HL-60 (cell line): ENCODE measurements at regions not wholly inside any gene's neighbourhood (a gene's known extent, or its start where the extent isn't known, plus 50 kb on each side); places are given as distances from the start of the nearest gene placed in this dataset.

Experiments
- CTCF ChIP-seq: IDR thresholded peaks from one replicate; pipeline ENCODE4 v1.5.1; 2011; ENCODE audit warnings: low read length, control low read depth, inconsistent platforms; ENCODE audit not compliant: insufficient read depth
- GABPA ChIP-seq: IDR thresholded peaks from 2 replicates; pipeline ENCODE4 v1.6.1; 2012; ENCODE audit warnings: low read depth
- SPI1 ChIP-seq: IDR thresholded peaks from 2 replicates; pipeline ENCODE4 v1.6.1; 2012; ENCODE audit warnings: low read depth, mild to moderate bottlenecking, borderline replicate concordance
- TF ChIP-seq, protein P1 (sequence below): IDR thresholded peaks from 2 replicates; pipeline ENCODE4 v1.6.1; 2012; ENCODE audit warnings: low read depth; ENCODE audit not compliant: insufficient replicate concordance

DNA sequence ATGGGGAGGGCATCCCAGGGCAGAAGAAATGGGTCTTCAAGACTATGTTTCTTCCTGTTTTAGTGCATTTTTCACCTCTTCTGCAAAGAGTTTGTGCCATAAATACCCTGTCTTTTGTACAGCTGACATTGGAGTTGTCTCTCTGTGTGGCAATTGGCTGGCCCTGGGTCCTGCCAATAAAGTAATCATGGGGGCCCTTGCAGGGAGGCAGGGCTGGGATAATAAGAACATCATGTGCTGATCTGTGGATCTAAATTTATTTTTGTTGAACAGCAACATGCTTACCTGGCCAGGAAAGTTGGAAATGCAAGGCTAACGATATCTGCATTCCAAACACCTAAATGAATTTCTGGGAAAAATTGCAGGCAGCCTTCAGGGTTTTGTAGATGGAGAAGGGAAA lies 174.6 kb upstream of the GATB start:
- TF ChIP-seq CTCF (no peak), SPI1 (no peak), GABPA (no peak)
- TF ChIP-seq, protein P1, sequence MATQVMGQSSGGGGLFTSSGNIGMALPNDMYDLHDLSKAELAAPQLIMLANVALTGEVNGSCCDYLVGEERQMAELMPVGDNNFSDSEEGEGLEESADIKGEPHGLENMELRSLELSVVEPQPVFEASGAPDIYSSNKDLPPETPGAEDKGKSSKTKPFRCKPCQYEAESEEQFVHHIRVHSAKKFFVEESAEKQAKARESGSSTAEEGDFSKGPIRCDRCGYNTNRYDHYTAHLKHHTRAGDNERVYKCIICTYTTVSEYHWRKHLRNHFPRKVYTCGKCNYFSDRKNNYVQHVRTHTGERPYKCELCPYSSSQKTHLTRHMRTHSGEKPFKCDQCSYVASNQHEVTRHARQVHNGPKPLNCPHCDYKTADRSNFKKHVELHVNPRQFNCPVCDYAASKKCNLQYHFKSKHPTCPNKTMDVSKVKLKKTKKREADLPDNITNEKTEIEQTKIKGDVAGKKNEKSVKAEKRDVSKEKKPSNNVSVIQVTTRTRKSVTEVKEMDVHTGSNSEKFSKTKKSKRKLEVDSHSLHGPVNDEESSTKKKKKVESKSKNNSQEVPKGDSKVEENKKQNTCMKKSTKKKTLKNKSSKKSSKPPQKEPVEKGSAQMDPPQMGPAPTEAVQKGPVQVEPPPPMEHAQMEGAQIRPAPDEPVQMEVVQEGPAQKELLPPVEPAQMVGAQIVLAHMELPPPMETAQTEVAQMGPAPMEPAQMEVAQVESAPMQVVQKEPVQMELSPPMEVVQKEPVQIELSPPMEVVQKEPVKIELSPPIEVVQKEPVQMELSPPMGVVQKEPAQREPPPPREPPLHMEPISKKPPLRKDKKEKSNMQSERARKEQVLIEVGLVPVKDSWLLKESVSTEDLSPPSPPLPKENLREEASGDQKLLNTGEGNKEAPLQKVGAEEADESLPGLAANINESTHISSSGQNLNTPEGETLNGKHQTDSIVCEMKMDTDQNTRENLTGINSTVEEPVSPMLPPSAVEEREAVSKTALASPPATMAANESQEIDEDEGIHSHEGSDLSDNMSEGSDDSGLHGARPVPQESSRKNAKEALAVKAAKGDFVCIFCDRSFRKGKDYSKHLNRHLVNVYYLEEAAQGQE: no peak
